Transverse colon (tissue), 4 donors: ENCODE measurements at regions not wholly inside any gene's neighbourhood (a gene's known extent, or its start where the extent isn't known, plus 50 kb on each side); places are given as distances from the start of the nearest gene placed in this dataset.

Experiments
- DNase-seq: peaks from one replicate; pipeline ENCODE4 v3.0.0-alpha.2; 2019
- H3K27ac ChIP-seq, 4 donors: fragments of 200-600 bp; sonication (generic); 2 replicates each; pipeline ENCODE4 v1.5.1; 2016 to 2018; ENCODE audit warnings: inconsistent platforms in 4 of 4
- H3K27me3 ChIP-seq: fragments of 200-600 bp; sonication (generic); 2 replicates; pipeline ENCODE4 v1.5.1; 2017; ENCODE audit warnings: inconsistent platforms
- H3K36me3 ChIP-seq, 4 donors: fragments of 200-600 bp; sonication (generic); 2 replicates each; pipeline ENCODE4 v1.5.1; 2017 to 2019; ENCODE audit warnings: inconsistent platforms in 4 of 4
- H3K4me1 ChIP-seq, 4 donors: fragments of 200-600 bp; sonication (generic); 2 replicates each; pipeline ENCODE4 v1.5.1; 2017 to 2020; ENCODE audit warnings: inconsistent platforms in 4 of 4
- H3K4me3 ChIP-seq, 4 donors: fragments of 200-600 bp; sonication (generic); 1 replicate in 1 of 4; 2 replicates in 3 of 4; pipeline versions ENCODE4 v1.5.1 to v1.6.1; 2017 to 2019; ENCODE audit warnings: inconsistent platforms in 4 of 4
- H3K9me3 ChIP-seq, 2 donors: fragments of 200-600 bp; sonication (generic); 2 replicates each; pipeline ENCODE4 v1.5.1; 2017 to 2019; ENCODE audit warnings: inconsistent platforms in 2 of 2
- CTCF ChIP-seq, 5 experiments: fragments of 200-600 bp in 3 of 5; fragments of 450-650 bp in 2 of 5; sonication (generic) in 3 of 5; IDR thresholded peaks; 1 replicate in 2 of 5; 2 replicates in 3 of 5; pipeline ENCODE4 v1.5.1; 2016 to 2017; ENCODE audit warnings: antibody characterized with exemption in 5 of 5, inconsistent platforms in 3 of 5, mild to moderate bottlenecking in 2 of 5, moderate library complexity in 1 of 5
- EP300 ChIP-seq: sonication (generic); formaldehyde crosslinking; IDR thresholded peaks from one replicate; pipeline ENCODE4 v1.6.1; 2017; ENCODE audit warnings: antibody characterized with exemption, low read depth
- POLR2A ChIP-seq: fragments of 450-650 bp; IDR thresholded peaks from one replicate; pipeline ENCODE4 v1.6.1; 2016; ENCODE audit warnings: antibody characterized with exemption, mild to moderate bottlenecking, moderate library complexity
- POLR2AphosphoS5 ChIP-seq, 3 donors: sonication (generic); formaldehyde crosslinking; IDR thresholded peaks; one replicate each; pipeline ENCODE4 v1.6.1; 2016; ENCODE audit warnings: antibody characterized with exemption in 3 of 3
- WGBS, 2 donors: methylation state at CpG; one replicate each; pipeline ENCODE4 v1.1.5; 2018; ENCODE audit warnings: low coverage in 1 of 2; 5-methylcytosine and 5-hydroxymethylcytosine counted together
- in situ Hi-C, 4 donors: fragments of 200-750 bp; cut with MboI; loops; one replicate each; pipeline versions ENCODE4 v1.15.0 to v1.15.1; 2017; ENCODE audit warnings: low sequenced_read_pairs in 3 of 4, low pct_ligation_motif_present in 1 of 4, low pct_unique_long_range_greater_than_20kb in 1 of 4
- intact Hi-C: fragments of 100-400 bp; cut with DNase I; formaldehyde crosslinking; loops from one replicate; pipeline ENCODE4 v1.15.1; 2023; ENCODE audit warnings: low total_unique reads

GRCh38 chr19:31118986-31119385 lies 230.2 kb downstream of the TSHZ3 start:
- H3K9me3 ChIP-seq, result no peaks in the 10 kb centered on the region
- H3K4me1 ChIP-seq, result peaks cover 0 to 3% (median 0%) of the 10 kb centered on the region in 4 donors
- no peaks in the 10 kb centered on the region for H3K36me3 ChIP-seq
- in situ Hi-C loops (no loop called here), intact Hi-C loops (no loop called here)
- TF ChIP-seq EP300 (no peak), POLR2AphosphoS5 (IDR thresholded peaks at IDR 0.05) (peak in 1 of 3 donors; percentile 18), CTCF (IDR thresholded peaks at IDR 0.05) (no peak)
- H3K27ac ChIP-seq, result no peak overlapping the region
- no peaks in the 10 kb centered on the region for H3K27me3 ChIP-seq
- WGBS, 2 donors, result 62% methylated on average over 4 of the region's 4 CpGs; no CpG with 5 or more reads in 1 of the 2 donors
- no peak for DNase-seq
- no peak overlapping the region for H3K4me3 ChIP-seq

GRCh38 chr19:31118287-31118955 lies 230.8 kb downstream of the TSHZ3 start:
- intact Hi-C loops (no loop called here), in situ Hi-C loops (no loop called here)
- no peak for DNase-seq
- no peaks in the 10 kb centered on the region for H3K27me3 ChIP-seq
- no peaks in the 10 kb centered on the region for H3K36me3 ChIP-seq
- H3K4me3 ChIP-seq, result no peak overlapping the region
- H3K9me3 ChIP-seq, result no peaks in the 10 kb centered on the region
- peaks cover 0 to 3% (median 0%) of the 10 kb centered on the region in 4 donors for H3K4me1 ChIP-seq
- 56 to 88% methylated on average over 3 to 15 of the region's 15 CpGs for WGBS, 2 donors
- H3K27ac ChIP-seq, result no peak overlapping the region
- TF ChIP-seq POLR2AphosphoS5 (IDR thresholded peaks at IDR 0.05) (no peak), EP300 (no peak), POLR2A (no peak), CTCF (IDR thresholded peaks at IDR 0.05) (no peak)

- no peaks in the 10 kb centered on the region for H3K36me3 ChIP-seq
- H3K27ac ChIP-seq, result no peak overlapping the region
- DNase-seq, result no peak
- H3K27me3 ChIP-seq, result no peaks in the 10 kb centered on the region
- intact Hi-C loops, result no loop called here
- in situ Hi-C loops, result no loop called here
- H3K9me3 ChIP-seq, result no peaks in the 10 kb centered on the region
- H3K4me3 ChIP-seq, result no peak overlapping the region
- TF ChIP-seq EP300 (no peak), CTCF (IDR thresholded peaks at IDR 0.05) (no peak), POLR2A (no peak), POLR2AphosphoS5 (IDR thresholded peaks at IDR 0.05) (no peak)
- H3K4me1 ChIP-seq, result peaks cover 0 to 2% (median 1%) of the 10 kb centered on the region in 4 donors
These were observed 234.7 kb downstream of the TSHZ3 start for GRCh38 chr19:31114585-31114984.

- Histone ChIP-seq H3K27me3 (no peaks in the 10 kb centered on the region), H3K36me3 (no peaks in the 10 kb centered on the region), H3K9me3 (no peaks in the 10 kb centered on the region), H3K27ac (no peak overlapping the region), H3K4me3 (no peak overlapping the region), H3K4me1 (peaks cover 0 to 5% (median 4%) of the 10 kb centered on the region in 4 donors)
- 41% methylated on average over 1 of the region's 1 CpG; no CpG with 5 or more reads in 1 of the 2 donors for WGBS, 2 donors
- TF ChIP-seq EP300 (no peak), CTCF (IDR thresholded peaks at IDR 0.05) (no peak), POLR2A (no peak), POLR2AphosphoS5 (IDR thresholded peaks at IDR 0.05) (no peak)
- DNase-seq, result no peak
- intact Hi-C loops (no loop called here), in situ Hi-C loops (no loop called here)
These were observed 235.9 kb downstream of the TSHZ3 start for GRCh38 chr19:31113293-31113692.
